PC-3 (cell line): ENCODE measurements at regions not wholly inside any gene's neighbourhood (a gene's known extent, or its start where the extent isn't known, plus 50 kb on each side); places are given as distances from the start of the nearest gene placed in this dataset.

ENCODE experiments used
- ATAC-seq: fragments of 200-7000 bp; cut with Tn5 transposase; 2 replicates; pipeline ENCODE4 v1.9.1; 2020; ENCODE audit warnings: mild to moderate bottlenecking, moderate library complexity
- BruUV-seq: library from RNA; stranded (reverse); fragments of 400-500 nt; replicated peaks from 2 replicates; lab custom pipeline; 2021; lab: Mats Ljungman, UMichigan
- CTCF ChIA-PET: fragments of 300-600 bp; sonication (Branson Sonifier 250); formaldehyde crosslinking; loops from one replicate; lab custom pipeline; 2022; ENCODE audit warnings: antibody characterized with exemption; lab: Charles Lee
- POLR2A ChIA-PET: fragments of 300-600 bp; sonication (Branson Sonifier 250); formaldehyde crosslinking; loops from one replicate; lab custom pipeline; 2022; ENCODE audit warnings: antibody characterized with exemption; ENCODE audit not compliant: unreplicated experiment; lab: Charles Lee
- DNase-seq: peaks from one replicate; pipeline ENCODE4 v3.0.0-alpha.2; 2015
- H2AFZ ChIP-seq: fragments of 300-600 bp; sonication (generic); 2 replicates; pipeline ENCODE4 v1.6.0; 2016; ENCODE audit warnings: antibody characterized with exemption, low read length
- H3F3A ChIP-seq: fragments of 300-600 bp; sonication (generic); one replicate; pipeline ENCODE4 v1.6.0; 2017; ENCODE audit warnings: antibody characterized with exemption, low read length, control low read depth, mild to moderate bottlenecking; ENCODE audit not compliant: unreplicated experiment
- H3K27ac ChIP-seq: fragments of 300-600 bp; sonication (generic); 2 replicates; pipeline ENCODE4 v1.5.1; 2016; ENCODE audit warnings: mild to moderate bottlenecking, low read length
- H3K27me3 ChIP-seq: fragments of 300-600 bp; sonication (generic); 2 replicates; pipeline ENCODE4 v1.6.1; 2016; ENCODE audit warnings: low read length, mixed read lengths
- H3K36me3 ChIP-seq: fragments of 300-600 bp; sonication (generic); 2 replicates; pipeline ENCODE4 v1.6.1; 2016; ENCODE audit warnings: low read depth, mixed run types, low read length, mixed read lengths
- H3K4me1 ChIP-seq: fragments of 300-600 bp; sonication (generic); 2 replicates; pipeline ENCODE4 v1.5.1; 2016; ENCODE audit warnings: low read length; ENCODE audit not compliant: insufficient read depth
- H3K4me2 ChIP-seq: fragments of 300-600 bp; sonication (generic); 2 replicates; pipeline ENCODE4 v1.6.0; 2016; ENCODE audit warnings: low read length
- H3K4me3 ChIP-seq: fragments of 300-600 bp; sonication (generic); 2 replicates; pipeline ENCODE4 v1.5.1; 2016; ENCODE audit warnings: mild to moderate bottlenecking, low read length, mixed read lengths
- H3K79me2 ChIP-seq: fragments of 300-600 bp; sonication (generic); 2 replicates; pipeline ENCODE4 v1.6.1; 2017; ENCODE audit warnings: low read length, mixed read lengths
- H3K9ac ChIP-seq: fragments of 300-600 bp; sonication (generic); 2 replicates; pipeline ENCODE4 v1.6.0; 2016; ENCODE audit warnings: mild to moderate bottlenecking, low read length
- H3K9me2 ChIP-seq: fragments of 300-600 bp; sonication (generic); replicated peaks from 2 replicates; pipeline ENCODE4 v1.6.1; 2016; ENCODE audit warnings: mixed run types, low read length, mixed read lengths
- H3K9me3 ChIP-seq: fragments of 300-600 bp; sonication (generic); 2 replicates; pipeline ENCODE4 v1.6.1; 2016; ENCODE audit warnings: low read length, mixed read lengths
- H4K20me1 ChIP-seq: fragments of 300-600 bp; sonication (generic); 2 replicates; pipeline ENCODE4 v1.6.1; 2016; ENCODE audit warnings: low read length, mixed read lengths
- CTCF ChIP-seq: fragments of 300-600 bp; sonication (generic); conservative IDR thresholded peaks from 2 replicates; pipeline ENCODE4 v1.5.1; 2017; ENCODE audit warnings: antibody characterized with exemption, low read depth, mild to moderate bottlenecking, low read length
- EZH2 ChIP-seq: fragments of 300-600 bp; sonication (generic); IDR thresholded peaks from one replicate; pipeline ENCODE4 v1.6.1; 2017; ENCODE audit warnings: antibody characterized with exemption, mild to moderate bottlenecking, low read length; ENCODE audit not compliant: unreplicated experiment
- EZH2phosphoT487 ChIP-seq: fragments of 300-600 bp; sonication (generic); IDR thresholded peaks from 2 replicates; pipeline ENCODE4 v1.6.1; 2018; ENCODE audit warnings: mild to moderate bottlenecking, antibody characterized with exemption, low read length, borderline replicate concordance
- intact Hi-C: fragments of 100-400 bp; cut with micrococcal nuclease; formaldehyde crosslinking; loops from 2 replicates; pipeline ENCODE4 v1.9.0; 2023

- TF ChIP-seq EZH2phosphoT487: no peak
- no peak overlapping the region for H3K4me2 ChIP-seq
- H3K79me2 ChIP-seq: no peaks in the 10 kb centered on the region
- ChIA-PET POLR2A (no interaction called here), CTCF (no interaction called here)
- H2AFZ ChIP-seq: no peak overlapping the region
- ATAC-seq (no peak), DNase-seq (no peak)
- no peaks in the 10 kb centered on the region for H3K9me2 ChIP-seq
- no TSS peak for BruUV-seq
- H3F3A ChIP-seq: no peaks in the 10 kb centered on the region
- H4K20me1 ChIP-seq: no peaks in the 10 kb centered on the region
- no peaks in the 10 kb centered on the region for H3K27me3 ChIP-seq
- H3K9me3 ChIP-seq: no peaks in the 10 kb centered on the region
- intact Hi-C loops: no loop called here
- H3K4me3 ChIP-seq: no peak overlapping the region
- no peaks in the 10 kb centered on the region for H3K4me1 ChIP-seq
- no peak overlapping the region for H3K27ac ChIP-seq
- no peak overlapping the region for H3K9ac ChIP-seq
- H3K36me3 ChIP-seq: no peaks in the 10 kb centered on the region
Observed at GRCh38 chr1:163771637-163772036, 449.9 kb downstream of the NUF2 start.

GRCh38 chr1:163772246-163772645, 450.5 kb downstream of the NUF2 start:
- H3K4me2 ChIP-seq: no peak overlapping the region
- H3K79me2 ChIP-seq: no peaks in the 10 kb centered on the region
- H3K27ac ChIP-seq: no peak overlapping the region
- H3K9me3 ChIP-seq: no peaks in the 10 kb centered on the region
- no peak overlapping the region for H3K4me3 ChIP-seq
- no peaks in the 10 kb centered on the region for H3K36me3 ChIP-seq
- TF ChIP-seq EZH2phosphoT487 (no peak), CTCF (no peak), EZH2 (no peak)
- ChIA-PET CTCF (no interaction called here), POLR2A (no interaction called here)
- no peaks in the 10 kb centered on the region for H3K4me1 ChIP-seq
- no peaks in the 10 kb centered on the region for H3K9me2 ChIP-seq
- intact Hi-C loops: no loop called here
- no peaks in the 10 kb centered on the region for H4K20me1 ChIP-seq
- H2AFZ ChIP-seq: no peak overlapping the region
- ATAC-seq (no peak), DNase-seq (no peak)
- no TSS peak for BruUV-seq
- H3K27me3 ChIP-seq: no peaks in the 10 kb centered on the region
- H3K9ac ChIP-seq: no peak overlapping the region
- no peaks in the 10 kb centered on the region for H3F3A ChIP-seq

- POLR2A ChIA-PET: no interaction called here
- Histone ChIP-seq H3K4me2 (no peak overlapping the region), H3K27me3 (no peaks in the 10 kb centered on the region), H3K79me2 (no peaks in the 10 kb centered on the region), H3K9ac (no peak overlapping the region), H3K27ac (no peak overlapping the region), H3K36me3 (no peaks in the 10 kb centered on the region), H3K9me2 (no peaks in the 10 kb centered on the region), H3K4me3 (no peak overlapping the region), H3K9me3 (peaks cover 3% of the 10 kb centered on the region; the same call in 1 of the 2 replicates), H3K4me1 (no peaks in the 10 kb centered on the region), H2AFZ (no peak overlapping the region), H4K20me1 (no peaks in the 10 kb centered on the region), H3F3A (no peaks in the 10 kb centered on the region)
- ATAC-seq: no peak
- DNase-seq: no peak
- TF ChIP-seq CTCF (no peak), EZH2phosphoT487 (no peak)
- intact Hi-C loops: no loop called here
- BruUV-seq: no TSS peak
- CTCF ChIA-PET: no interaction called here
Observed at GRCh38 chr1:163773396-163773795, 451.6 kb downstream of the NUF2 start.
